Smooth muscle cell (in vitro differentiated cells): ENCODE measurements at regions not wholly inside any gene's neighbourhood (a gene's known extent, or its start where the extent isn't known, plus 50 kb on each side); places are given as distances from the start of the nearest gene placed in this dataset.
"Not testable (repeated sequence)": the region's sequence is repeated elsewhere in the genome, so short reads cannot be mapped to it uniquely, and the experiment has no call there.

ENCODE experiments used
- DNase-seq: peaks from one replicate; lab custom pipeline; 2025; ENCODE audit not compliant: unreplicated experiment; lab: John Stamatoyannopoulos, UW
- H2AFZ ChIP-seq: fragments of 200-600 bp; sonication (generic); 2 replicates; pipeline ENCODE4 v1.6.0; 2016; ENCODE audit warnings: antibody characterized with exemption, low read depth, mild to moderate bottlenecking
- H3F3A ChIP-seq: fragments of 200-600 bp; sonication (generic); 2 replicates; pipeline ENCODE4 v1.6.0; 2017; ENCODE audit warnings: antibody characterized with exemption, low read depth
- H3K27ac ChIP-seq: fragments of 200-600 bp; sonication (generic); 2 replicates; pipeline ENCODE4 v1.5.1; 2016; ENCODE audit warnings: low read depth, mild to moderate bottlenecking
- H3K27me3 ChIP-seq: fragments of 200-600 bp; sonication (generic); 2 replicates; pipeline ENCODE4 v1.6.1; 2016; ENCODE audit warnings: low read depth, mild to moderate bottlenecking
- H3K36me3 ChIP-seq: fragments of 200-600 bp; sonication (generic); 2 replicates; pipeline ENCODE4 v1.5.1; 2016; ENCODE audit warnings: low read depth
- H3K4me1 ChIP-seq: fragments of 200-600 bp; sonication (generic); 2 replicates; pipeline ENCODE4 v1.5.1; 2016; ENCODE audit warnings: low read depth
- H3K4me2 ChIP-seq: fragments of 200-600 bp; sonication (generic); 2 replicates; pipeline ENCODE4 v1.6.0; 2016; ENCODE audit warnings: mild to moderate bottlenecking
- H3K4me3 ChIP-seq: fragments of 200-600 bp; sonication (generic); 2 replicates; pipeline ENCODE4 v1.5.1; 2016; ENCODE audit warnings: mild to moderate bottlenecking
- H3K79me2 ChIP-seq: fragments of 200-600 bp; sonication (generic); 2 replicates; pipeline ENCODE4 v1.6.0; 2016; ENCODE audit warnings: low read depth, mild to moderate bottlenecking
- H3K9ac ChIP-seq: fragments of 200-600 bp; sonication (generic); 2 replicates; pipeline ENCODE4 v1.6.0; 2016; ENCODE audit warnings: low read depth
- H3K9me3 ChIP-seq: fragments of 200-600 bp; sonication (generic); replicated peaks from 2 replicates; pipeline ENCODE4 v1.5.1; 2016; ENCODE audit warnings: low read depth
- H4K20me1 ChIP-seq: fragments of 200-600 bp; sonication (generic); 2 replicates; pipeline ENCODE4 v1.6.0; 2016; ENCODE audit warnings: low read depth
- WGBS: methylation state at CpG from one replicate; pipeline ENCODE4 v1.1.7; 2016; ENCODE audit warnings: low lambda C conversion rate; 5-methylcytosine and 5-hydroxymethylcytosine counted together
- TF ChIP-seq, protein P1 (sequence below): fragments of 200-600 bp; sonication (generic); IDR thresholded peaks from 2 replicates; pipeline ENCODE4 v1.5.1; 2017; ENCODE audit warnings: borderline replicate concordance, mild to moderate bottlenecking, antibody characterized with exemption; ENCODE audit not compliant: insufficient read depth, poor library complexity, severe bottlenecking

DNA sequence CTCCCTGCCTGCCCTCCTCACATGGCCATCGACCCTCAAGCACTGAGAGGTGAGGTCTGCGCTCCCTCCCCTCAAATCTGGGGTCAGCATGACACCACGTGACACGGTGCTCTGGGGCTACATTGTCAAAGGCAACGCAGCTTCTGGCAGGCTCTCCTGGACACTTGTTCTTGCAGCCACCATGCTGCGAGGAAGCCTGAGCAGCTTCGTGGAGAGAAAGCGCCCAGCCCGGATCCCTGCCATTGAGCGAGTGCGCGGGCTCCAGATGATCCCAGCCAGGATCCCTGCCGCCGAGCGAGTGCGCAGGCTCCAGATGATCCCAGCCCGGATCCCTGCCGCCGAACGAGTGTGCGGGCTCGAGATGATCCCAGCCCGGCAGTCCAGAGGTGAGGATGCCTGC lies 70.9 kb upstream of the METRNL start:
- TF ChIP-seq, protein P1, sequence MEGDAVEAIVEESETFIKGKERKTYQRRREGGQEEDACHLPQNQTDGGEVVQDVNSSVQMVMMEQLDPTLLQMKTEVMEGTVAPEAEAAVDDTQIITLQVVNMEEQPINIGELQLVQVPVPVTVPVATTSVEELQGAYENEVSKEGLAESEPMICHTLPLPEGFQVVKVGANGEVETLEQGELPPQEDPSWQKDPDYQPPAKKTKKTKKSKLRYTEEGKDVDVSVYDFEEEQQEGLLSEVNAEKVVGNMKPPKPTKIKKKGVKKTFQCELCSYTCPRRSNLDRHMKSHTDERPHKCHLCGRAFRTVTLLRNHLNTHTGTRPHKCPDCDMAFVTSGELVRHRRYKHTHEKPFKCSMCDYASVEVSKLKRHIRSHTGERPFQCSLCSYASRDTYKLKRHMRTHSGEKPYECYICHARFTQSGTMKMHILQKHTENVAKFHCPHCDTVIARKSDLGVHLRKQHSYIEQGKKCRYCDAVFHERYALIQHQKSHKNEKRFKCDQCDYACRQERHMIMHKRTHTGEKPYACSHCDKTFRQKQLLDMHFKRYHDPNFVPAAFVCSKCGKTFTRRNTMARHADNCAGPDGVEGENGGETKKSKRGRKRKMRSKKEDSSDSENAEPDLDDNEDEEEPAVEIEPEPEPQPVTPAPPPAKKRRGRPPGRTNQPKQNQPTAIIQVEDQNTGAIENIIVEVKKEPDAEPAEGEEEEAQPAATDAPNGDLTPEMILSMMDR: no peak
- Histone ChIP-seq H3K27me3 (no peaks in the 10 kb centered on the region), H3K79me2 (no peaks in the 10 kb centered on the region), H3K9ac (no peak overlapping the region), H4K20me1 (no peaks in the 10 kb centered on the region), H3K4me1 (no peaks in the 10 kb centered on the region), H3K4me3 (no peak overlapping the region), H3K4me2 (no peak overlapping the region), H2AFZ (no peak overlapping the region), H3K36me3 (no peaks in the 10 kb centered on the region), H3K9me3 (no peaks in the 10 kb centered on the region), H3F3A (no peaks in the 10 kb centered on the region), H3K27ac (no peak overlapping the region)
- no peak for DNase-seq
- 97% methylated on average over 22 of the region's 23 CpGs for WGBS

DNA sequence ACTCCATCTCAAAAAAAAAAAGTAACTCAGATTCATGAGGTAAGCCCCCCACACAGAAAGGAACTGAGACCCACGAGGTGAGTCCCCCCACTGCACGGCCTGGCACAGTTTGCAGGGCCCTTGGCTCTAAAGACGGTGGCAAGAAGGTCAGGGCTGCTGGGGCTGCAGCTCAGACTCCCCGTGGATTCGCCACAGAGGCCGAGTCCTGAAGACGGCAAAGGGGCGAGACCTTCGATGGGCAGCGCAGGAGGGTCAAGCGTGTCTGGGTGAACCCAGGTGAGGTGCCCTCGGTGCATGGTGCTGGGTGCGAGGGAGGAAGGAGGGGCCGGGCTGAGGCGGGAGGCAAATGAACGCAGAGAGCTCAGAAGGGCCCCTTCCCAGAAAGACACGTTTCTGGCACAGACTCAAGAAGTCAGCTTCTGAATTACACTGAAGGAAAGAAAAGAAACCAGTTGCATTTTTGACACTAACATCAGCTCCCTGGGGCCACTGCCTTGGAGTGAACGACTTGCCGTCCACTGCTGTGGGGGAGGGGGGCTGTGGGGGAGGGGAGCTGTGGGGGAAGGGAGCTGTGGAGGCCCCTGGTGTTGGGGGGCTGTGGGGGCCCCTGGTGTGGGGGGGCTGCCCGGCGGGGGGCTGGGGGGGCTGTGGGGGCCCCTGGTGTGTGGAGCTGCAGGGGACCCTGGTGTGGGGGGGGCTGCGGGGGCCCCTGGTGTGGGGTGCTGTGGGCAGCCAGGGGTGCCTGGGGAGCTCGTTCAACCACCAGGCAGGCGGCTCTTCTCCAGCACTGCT lies 69.8 kb upstream of the METRNL start:
- no peaks in the 10 kb centered on the region for H4K20me1 ChIP-seq
- no peaks in the 10 kb centered on the region for H3K36me3 ChIP-seq
- DNase-seq: no peak
- TF ChIP-seq, protein P1: no peak
- no peaks in the 10 kb centered on the region for H3K27me3 ChIP-seq
- 91% methylated on average over 19 of the region's 24 CpGs for whole genome bisulfite sequencing
- H2AFZ ChIP-seq: no peak overlapping the region
- no peak overlapping the region for H3K4me2 ChIP-seq
- H3K79me2 ChIP-seq: no peaks in the 10 kb centered on the region
- H3K27ac ChIP-seq: no peak overlapping the region
- H3K9ac ChIP-seq: no peak overlapping the region
- no peak overlapping the region for H3K4me3 ChIP-seq
- H3K9me3 ChIP-seq: no peaks in the 10 kb centered on the region
- no peaks in the 10 kb centered on the region for H3K4me1 ChIP-seq
- H3F3A ChIP-seq: no peaks in the 10 kb centered on the region

DNA sequence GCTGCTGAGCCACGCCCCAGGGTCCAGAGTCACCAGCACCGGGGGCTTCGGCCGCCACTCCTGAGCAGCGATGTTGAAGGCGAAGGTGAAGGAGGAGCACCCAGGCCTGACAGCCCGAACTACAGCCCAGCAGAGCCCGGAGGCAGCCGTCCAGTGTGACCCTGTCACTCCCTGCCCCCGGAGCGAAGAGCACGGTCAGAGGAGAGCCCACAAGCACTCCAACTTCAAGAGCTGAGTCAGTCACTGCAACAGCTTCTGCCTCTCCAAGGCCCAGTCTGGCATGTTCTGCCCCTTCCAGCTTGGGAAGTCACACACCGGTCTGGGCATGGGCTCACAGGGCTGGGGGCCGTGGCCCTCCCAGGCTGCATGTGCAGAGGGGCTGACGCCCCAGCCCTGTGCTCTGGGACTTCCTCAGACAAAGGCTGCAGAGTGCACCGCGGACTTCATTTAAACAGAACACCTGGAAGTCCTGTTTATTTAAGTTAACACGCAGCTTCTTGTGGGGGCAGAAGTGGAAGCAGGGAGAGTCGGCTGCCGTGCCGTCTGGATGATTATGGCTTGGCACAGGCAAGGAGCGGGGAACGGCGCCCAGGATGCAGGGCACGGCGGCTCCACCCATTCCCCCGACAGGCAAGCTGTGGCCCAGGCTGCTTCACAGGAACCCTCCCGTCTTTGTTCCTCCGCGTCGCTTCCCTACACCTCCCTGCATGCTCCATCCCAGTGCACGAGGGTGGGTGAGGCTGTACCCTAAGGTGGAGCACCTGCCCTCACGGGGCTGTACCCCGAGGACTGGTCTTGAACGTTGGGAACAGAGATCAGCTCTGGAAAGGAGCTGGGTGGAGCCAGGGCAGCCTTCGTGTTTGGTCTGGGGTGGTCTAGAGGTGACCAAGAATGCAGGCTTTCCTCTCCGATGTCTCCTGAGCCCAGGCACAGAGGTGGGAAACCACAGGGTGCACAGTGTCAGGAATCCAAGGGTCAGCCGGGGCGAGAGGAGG lies 68.9 kb upstream of the METRNL start:
- Histone ChIP-seq H2AFZ (no peak overlapping the region), H3K36me3 (no peaks in the 10 kb centered on the region), H4K20me1 (no peaks in the 10 kb centered on the region), H3K4me2 (no peak overlapping the region), H3K9ac (no peak overlapping the region), H3K27me3 (no peaks in the 10 kb centered on the region), H3K4me1 (no peaks in the 10 kb centered on the region), H3K79me2 (no peaks in the 10 kb centered on the region), H3K27ac (no peak overlapping the region), H3K9me3 (no peaks in the 10 kb centered on the region), H3K4me3 (no peak overlapping the region), H3F3A (no peaks in the 10 kb centered on the region)
- TF ChIP-seq, protein P1: no peak
- WGBS: 87% methylated on average over 38 of the region's 39 CpGs
- no peak for DNase-seq

DNA sequence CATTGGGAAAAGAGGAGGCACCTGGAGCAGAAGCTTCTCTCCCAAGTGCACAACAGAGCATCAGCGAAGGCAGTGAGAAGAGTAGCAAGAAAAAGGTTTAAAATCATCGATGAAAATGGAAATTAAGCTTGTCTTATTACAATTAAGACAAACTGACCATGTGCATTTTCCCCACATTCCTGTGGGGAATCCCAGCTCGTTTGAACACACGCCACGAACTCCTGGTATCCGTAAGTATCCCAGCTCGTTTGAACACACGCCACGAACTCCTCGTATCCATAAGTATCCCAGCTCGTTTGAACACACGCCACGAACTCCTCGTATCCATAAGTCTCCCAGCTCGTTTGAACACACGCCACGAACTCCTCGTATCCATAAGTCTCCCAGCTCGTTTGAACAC lies 67.7 kb upstream of the METRNL start:
- 90% methylated on average over 13 of the region's 19 CpGs for WGBS
- H4K20me1 ChIP-seq, H3K27ac ChIP-seq, H3K4me3 ChIP-seq, H3F3A ChIP-seq, H2AFZ ChIP-seq, H3K36me3 ChIP-seq, H3K9me3 ChIP-seq, H3K9ac ChIP-seq, H3K4me1 ChIP-seq, H3K27me3 ChIP-seq, DNase-seq, H3K4me2 ChIP-seq, H3K79me2 ChIP-seq: not testable (repeated sequence)
